GM18951 (cell line): ENCODE measurements at regions not wholly inside any gene's neighbourhood (a gene's known extent, or its start where the extent isn't known, plus 50 kb on each side); places are given as distances from the start of the nearest gene placed in this dataset.
"Not testable (repeated sequence)": the region's sequence is repeated elsewhere in the genome, so short reads cannot be mapped to it uniquely, and the experiment has no call there.

Source experiments
- POLR2A ChIP-seq: IDR thresholded peaks from 4 replicates; pipeline ENCODE4 v1.6.1; 2011; ENCODE audit warnings: mild to moderate bottlenecking; ENCODE audit not compliant: insufficient read length, insufficient read depth; ENCODE audit errors: extremely low read depth
- in situ Hi-C: fragments of 300-500 bp; cut with MboI; formaldehyde crosslinking; loops from one replicate; pipeline ENCODE4 v1.12.0; 2022; ENCODE audit warnings: low sequenced_read_pairs, mixed read lengths, inconsistent platforms; ENCODE audit not compliant: unreplicated experiment

GRCh38 chr6:51199105-51199552, 380.5 kb downstream of the TFAP2B start:
- TF ChIP-seq POLR2A = no peak
- in situ Hi-C loops = no loop called here

GRCh38 chr6:51199733-51200260, 381.1 kb downstream of the TFAP2B start:
- TF ChIP-seq POLR2A = no peak
- in situ Hi-C loops = no loop called here

GRCh38 chr6:51200676-51201075, 382.0 kb downstream of the TFAP2B start:
- TF ChIP-seq POLR2A = no peak
- in situ Hi-C loops = no loop called here

GRCh38 chr6:51202653-51203052, 384.0 kb downstream of the TFAP2B start:
- in situ Hi-C loops = not testable (repeated sequence)

GRCh38 chr6:51203504-51203903, 384.8 kb downstream of the TFAP2B start:
- in situ Hi-C loops = no loop called here
- no peak for TF ChIP-seq POLR2A

- in situ Hi-C loops = not testable (repeated sequence)
Measured at GRCh38 chr6:51206686-51207085, 388.0 kb downstream of the TFAP2B start.

- TF ChIP-seq POLR2A = no peak
- in situ Hi-C loops = no loop called here
Measured at GRCh38 chr6:51209651-51210050, 391.0 kb downstream of the TFAP2B start.

- in situ Hi-C loops = no loop called here
- TF ChIP-seq POLR2A = no peak
Measured at GRCh38 chr6:51213811-51214210, 395.1 kb downstream of the TFAP2B start.

GRCh38 chr6:51214442-51214841, 395.8 kb downstream of the TFAP2B start:
- in situ Hi-C loops = no loop called here
- TF ChIP-seq POLR2A = no peak

- TF ChIP-seq POLR2A = no peak
- in situ Hi-C loops = no loop called here
Measured at GRCh38 chr6:51218181-51218580, 399.5 kb downstream of the TFAP2B start.

GRCh38 chr6:51224580-51225240, 406.0 kb downstream of the TFAP2B start:
- in situ Hi-C loops = not testable (repeated sequence)

- no peak for TF ChIP-seq POLR2A
- in situ Hi-C loops = no loop called here
Measured at GRCh38 chr6:51241376-51241775, 422.7 kb downstream of the TFAP2B start.

- TF ChIP-seq POLR2A = no peak
- in situ Hi-C loops = no loop called here
Measured at GRCh38 chr6:51249798-51250197, 431.1 kb downstream of the TFAP2B start.

- in situ Hi-C loops = no loop called here
- TF ChIP-seq POLR2A = no peak
Measured at GRCh38 chr6:51250317-51250716, 431.6 kb downstream of the TFAP2B start.

GRCh38 chr6:51257938-51258337, 439.3 kb downstream of the TFAP2B start:
- TF ChIP-seq POLR2A = no peak
- in situ Hi-C loops = no loop called here
